Caco-2 (cell line): ENCODE measurements at regions not wholly inside any gene's neighbourhood (a gene's known extent, or its start where the extent isn't known, plus 50 kb on each side); places are given as distances from the start of the nearest gene placed in this dataset.

ENCODE experiments used
- BruUV-seq: library from RNA; stranded (reverse); fragments of 400-500 nt; replicated peaks from 2 replicates; lab custom pipeline; 2021; lab: Mats Ljungman, UMichigan
- CTCF ChIA-PET: fragments of 300-600 bp; sonication (Branson Sonifier 250); formaldehyde crosslinking; loops from one replicate; lab custom pipeline; 2022; ENCODE audit warnings: antibody characterized with exemption; lab: Charles Lee
- POLR2A ChIA-PET: fragments of 300-600 bp; sonication (Branson Sonifier 250); formaldehyde crosslinking; loops from one replicate; lab custom pipeline; 2022; ENCODE audit warnings: antibody characterized with exemption; lab: Charles Lee
- DNase-seq, 2 experiments: peaks; one replicate each; pipeline versions ENCODE4 v3.0.0 to v3.0.0-alpha.2; 2020 to 2022
- H3K27me3 ChIP-seq: replicated peaks from 2 replicates; pipeline ENCODE4 v1.6.0; 2011; ENCODE audit warnings: low read length; ENCODE audit not compliant: control insufficient read depth, insufficient read depth
- H3K36me3 ChIP-seq: 2 replicates; pipeline ENCODE4 v1.5.1; 2011; ENCODE audit warnings: low read length; ENCODE audit not compliant: control insufficient read depth, insufficient read depth
- H3K4me1 ChIP-seq: fragments of 250-450 bp; sonication (Bioruptor Pico); 2 replicates; pipeline ENCODE4 v1.5.1; 2020; ENCODE audit warnings: mild to moderate bottlenecking
- H3K4me3 ChIP-seq: 2 replicates; pipeline ENCODE4 v1.5.1; 2011; ENCODE audit warnings: low read depth, mild to moderate bottlenecking, control low read depth, low read length
- H3K9me3 ChIP-seq: fragments of 250-450 bp; sonication (Bioruptor Pico); 2 replicates; pipeline ENCODE4 v1.5.1; 2020; ENCODE audit warnings: mild to moderate bottlenecking, moderate library complexity
- H3K27ac Mint-ChIP-seq: one replicate; pipeline ENCODE4 v1.8.0; 2022; ENCODE audit warnings: mixed read lengths; ENCODE audit not compliant: unreplicated experiment
- H3K27me3 Mint-ChIP-seq: one replicate; pipeline ENCODE4 v1.8.0; 2022; ENCODE audit warnings: mixed read lengths; ENCODE audit not compliant: insufficient read depth, unreplicated experiment
- H3K36me3 Mint-ChIP-seq: one replicate; pipeline ENCODE4 v1.8.0; 2022; ENCODE audit warnings: mild to moderate bottlenecking, mixed read lengths; ENCODE audit not compliant: insufficient read depth, unreplicated experiment
- H3K4me1 Mint-ChIP-seq: one replicate; pipeline ENCODE4 v1.8.0; 2022; ENCODE audit warnings: low read depth, mixed read lengths; ENCODE audit not compliant: unreplicated experiment
- H3K4me3 Mint-ChIP-seq: one replicate; pipeline ENCODE4 v1.8.0; 2022; ENCODE audit warnings: mild to moderate bottlenecking, moderate library complexity, mixed read lengths; ENCODE audit not compliant: unreplicated experiment
- H3K9me3 Mint-ChIP-seq: one replicate; pipeline ENCODE4 v1.8.0; 2022; ENCODE audit warnings: mixed read lengths; ENCODE audit not compliant: unreplicated experiment
- CTCF ChIP-seq, 2 experiments: fragments of 200-600 bp in 1 of 2; IDR thresholded peaks; 1 replicate in 1 of 2; 2 replicates in 1 of 2; pipeline versions ENCODE4 v1.5.1 to v1.8.0; 2011 to 2022; ENCODE audit warnings: antibody characterized with exemption in 1 of 2, control low read depth in 1 of 2, inconsistent platforms in 1 of 2, low read depth in 1 of 2, low read length in 1 of 2, mild to moderate bottlenecking in 1 of 2, moderate library complexity in 1 of 2; ENCODE audit not compliant: insufficient read depth in 1 of 2, severe bottlenecking in 1 of 2, unreplicated experiment in 1 of 2
- intact Hi-C: fragments of 100-400 bp; cut with micrococcal nuclease; formaldehyde crosslinking; loops from one replicate; pipeline ENCODE4 v1.10.0; 2022; ENCODE audit not compliant: unreplicated experiment

- no peaks in the 10 kb centered on the region for H3K36me3 ChIP-seq
- no TSS peak for BruUV-seq
- Mint-ChIP-seq H3K4me3 (no peak overlapping the region), H3K27ac (no peak overlapping the region), H3K27me3 (no peaks in the 10 kb centered on the region), H3K36me3 (no peaks in the 10 kb centered on the region), H3K9me3 (no peaks in the 10 kb centered on the region), H3K4me1 (peaks cover 12% of the 10 kb centered on the region)
- no peak for TF ChIP-seq CTCF (IDR thresholded peaks at IDR 0.05; ENCODE audit: insufficient read depth in 1 of 2, low read depth in 1 of 2, low read length in 1 of 2, severe bottlenecking in 1 of 2, unreplicated experiment in 1 of 2)
- intact Hi-C loops, result no loop called here
- no peak for DNase-seq
- 0 out of 2 replicates have a peak, but pooled peaks cover 4% of the 10 kb centered on the region for H3K4me1 ChIP-seq
- POLR2A ChIA-PET, result interaction anchor here (0.6 kb wide), 1 partner anchor 94 kb away, joined by 3 read pairs; no protein-coding TSS in a partner anchor
- no peaks in the 10 kb centered on the region for H3K9me3 ChIP-seq
- H3K4me3 ChIP-seq, result no peak overlapping the region
- CTCF ChIA-PET, result interaction anchor here (1.4 kb wide), 1 partner anchor 60 kb away, joined by 3 read pairs; no protein-coding TSS in a partner anchor
- no peaks in the 10 kb centered on the region; the same call in none of the 2 replicates for H3K27me3 ChIP-seq
Observed at GRCh38 chr6:159102373-159103160, 57.8 kb upstream of the TAGAP start.

- no TSS peak for BruUV-seq
- CTCF ChIA-PET, result interaction anchor here (1.4 kb wide), 1 partner anchor 59 kb away, joined by 3 read pairs; no protein-coding TSS in a partner anchor
Observed at GRCh38 chr6:159101656-159102055, 56.9 kb upstream of the TAGAP start.

More at GRCh38 chr6:159101656-159102055, 56.9 kb upstream of the TAGAP start:
- H3K27ac Mint-ChIP-seq, result no peak overlapping the region
- no peak for DNase-seq
- no peak for TF ChIP-seq CTCF (IDR thresholded peaks at IDR 0.05; ENCODE audit: insufficient read depth in 1 of 2, low read depth in 1 of 2, low read length in 1 of 2, severe bottlenecking in 1 of 2, unreplicated experiment in 1 of 2)
- H3K4me1 ChIP-seq, result 0 out of 2 replicates have a peak, but pooled peaks cover under 1% of the 10 kb centered on the region
- intact Hi-C loops, result no loop called here
- no peaks in the 10 kb centered on the region for H3K9me3 Mint-ChIP-seq
- no peaks in the 10 kb centered on the region; the same call in none of the 2 replicates for H3K27me3 ChIP-seq
- no peaks in the 10 kb centered on the region for H3K27me3 Mint-ChIP-seq
- no peak overlapping the region for H3K4me3 ChIP-seq
- H3K4me1 Mint-ChIP-seq, result peaks cover 12% of the 10 kb centered on the region
- no peaks in the 10 kb centered on the region for H3K36me3 ChIP-seq
- no peaks in the 10 kb centered on the region for H3K36me3 Mint-ChIP-seq
- POLR2A ChIA-PET, result no interaction called here
- no peak overlapping the region for H3K4me3 Mint-ChIP-seq
- no peaks in the 10 kb centered on the region for H3K9me3 ChIP-seq
